ENCODE measurements at regions not wholly inside any gene's neighbourhood (a gene's known extent, or its start where the extent isn't known, plus 50 kb on each side); places are given as distances from the start of the nearest gene placed in this dataset.

DNA sequence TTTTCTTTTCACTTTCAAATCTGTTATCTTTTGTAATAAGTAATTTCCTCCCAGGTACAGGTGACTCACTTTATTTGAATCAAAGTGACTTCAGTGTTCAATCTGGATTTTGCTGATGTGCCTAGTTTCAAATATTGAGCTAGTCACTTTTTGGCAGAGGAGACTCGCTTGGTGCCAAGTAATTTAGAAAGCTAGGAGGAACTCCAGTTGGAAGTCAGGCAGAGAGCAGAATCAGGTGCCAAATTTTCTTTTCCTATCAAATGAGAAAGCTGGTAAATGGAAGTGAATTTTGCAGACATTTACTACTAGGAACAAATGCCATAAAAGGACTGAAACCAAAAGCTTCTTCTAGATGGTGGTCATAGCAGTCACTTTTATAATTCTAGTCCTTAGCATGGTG lies 656.0 kb upstream of the KIF2B start:
- intact Hi-C loops (cut with micrococcal nuclease; ENCODE audit: unreplicated experiment), result no loop called here
- no peaks in the 10 kb centered on the region for H3K36me3 ChIP-seq (ENCODE audit: control insufficient read depth, insufficient read depth, low read length)
- BruUV-seq (replicated peaks), result no TSS peak
- H3K27ac ChIP-seq (ENCODE audit: low read length), result no peak overlapping the region
- DNase-seq (ENCODE audit: low read depth, low spot score), result no peak
- peaks cover 4% of the 10 kb centered on the region; the same call in 1 of the 2 replicates for H3K9me3 ChIP-seq (ENCODE audit: control insufficient read depth, insufficient read depth, low read depth, low read length)
- TF ChIP-seq SIN3A (IDR thresholded peaks at IDR 0.05; ENCODE audit: borderline replicate concordance, insufficient read depth, low read depth, low read length) (no peak), POLR2AphosphoS5 (IDR thresholded peaks at IDR 0.05; ENCODE audit: low read depth, low read length) (no peak), TCF7L2 (IDR thresholded peaks at IDR 0.05; ENCODE audit: low read depth, low read length) (no peak)
- TF ChIP-seq, protein P1, sequence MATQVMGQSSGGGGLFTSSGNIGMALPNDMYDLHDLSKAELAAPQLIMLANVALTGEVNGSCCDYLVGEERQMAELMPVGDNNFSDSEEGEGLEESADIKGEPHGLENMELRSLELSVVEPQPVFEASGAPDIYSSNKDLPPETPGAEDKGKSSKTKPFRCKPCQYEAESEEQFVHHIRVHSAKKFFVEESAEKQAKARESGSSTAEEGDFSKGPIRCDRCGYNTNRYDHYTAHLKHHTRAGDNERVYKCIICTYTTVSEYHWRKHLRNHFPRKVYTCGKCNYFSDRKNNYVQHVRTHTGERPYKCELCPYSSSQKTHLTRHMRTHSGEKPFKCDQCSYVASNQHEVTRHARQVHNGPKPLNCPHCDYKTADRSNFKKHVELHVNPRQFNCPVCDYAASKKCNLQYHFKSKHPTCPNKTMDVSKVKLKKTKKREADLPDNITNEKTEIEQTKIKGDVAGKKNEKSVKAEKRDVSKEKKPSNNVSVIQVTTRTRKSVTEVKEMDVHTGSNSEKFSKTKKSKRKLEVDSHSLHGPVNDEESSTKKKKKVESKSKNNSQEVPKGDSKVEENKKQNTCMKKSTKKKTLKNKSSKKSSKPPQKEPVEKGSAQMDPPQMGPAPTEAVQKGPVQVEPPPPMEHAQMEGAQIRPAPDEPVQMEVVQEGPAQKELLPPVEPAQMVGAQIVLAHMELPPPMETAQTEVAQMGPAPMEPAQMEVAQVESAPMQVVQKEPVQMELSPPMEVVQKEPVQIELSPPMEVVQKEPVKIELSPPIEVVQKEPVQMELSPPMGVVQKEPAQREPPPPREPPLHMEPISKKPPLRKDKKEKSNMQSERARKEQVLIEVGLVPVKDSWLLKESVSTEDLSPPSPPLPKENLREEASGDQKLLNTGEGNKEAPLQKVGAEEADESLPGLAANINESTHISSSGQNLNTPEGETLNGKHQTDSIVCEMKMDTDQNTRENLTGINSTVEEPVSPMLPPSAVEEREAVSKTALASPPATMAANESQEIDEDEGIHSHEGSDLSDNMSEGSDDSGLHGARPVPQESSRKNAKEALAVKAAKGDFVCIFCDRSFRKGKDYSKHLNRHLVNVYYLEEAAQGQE (IDR thresholded peaks at IDR 0.05; ENCODE audit: insufficient read depth in 1 of 2, low read depth in 2 of 2, low read length in 1 of 2), result no peak
- TF ChIP-seq, protein P2, sequence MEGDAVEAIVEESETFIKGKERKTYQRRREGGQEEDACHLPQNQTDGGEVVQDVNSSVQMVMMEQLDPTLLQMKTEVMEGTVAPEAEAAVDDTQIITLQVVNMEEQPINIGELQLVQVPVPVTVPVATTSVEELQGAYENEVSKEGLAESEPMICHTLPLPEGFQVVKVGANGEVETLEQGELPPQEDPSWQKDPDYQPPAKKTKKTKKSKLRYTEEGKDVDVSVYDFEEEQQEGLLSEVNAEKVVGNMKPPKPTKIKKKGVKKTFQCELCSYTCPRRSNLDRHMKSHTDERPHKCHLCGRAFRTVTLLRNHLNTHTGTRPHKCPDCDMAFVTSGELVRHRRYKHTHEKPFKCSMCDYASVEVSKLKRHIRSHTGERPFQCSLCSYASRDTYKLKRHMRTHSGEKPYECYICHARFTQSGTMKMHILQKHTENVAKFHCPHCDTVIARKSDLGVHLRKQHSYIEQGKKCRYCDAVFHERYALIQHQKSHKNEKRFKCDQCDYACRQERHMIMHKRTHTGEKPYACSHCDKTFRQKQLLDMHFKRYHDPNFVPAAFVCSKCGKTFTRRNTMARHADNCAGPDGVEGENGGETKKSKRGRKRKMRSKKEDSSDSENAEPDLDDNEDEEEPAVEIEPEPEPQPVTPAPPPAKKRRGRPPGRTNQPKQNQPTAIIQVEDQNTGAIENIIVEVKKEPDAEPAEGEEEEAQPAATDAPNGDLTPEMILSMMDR (IDR thresholded peaks at IDR 0.05), result no peak
- no peak overlapping the region for H3K4me3 ChIP-seq (ENCODE audit: low read depth in 2 of 2, low read length in 2 of 2)
- no peaks in the 10 kb centered on the region for H3K4me1 ChIP-seq (ENCODE audit: control insufficient read depth, insufficient read depth, low read length)
- in situ Hi-C loops (cut with HindIII; ENCODE audit: low pct_unique_long_range_greater_than_20kb, low sequenced_read_pairs), result no loop called here
- no peaks in the 10 kb centered on the region for H3K27me3 ChIP-seq (ENCODE audit: control insufficient read depth, insufficient read depth, low read length)
- no peak for ATAC-seq
- ChIA-PET POLR2A (no interaction called here), CTCF (no interaction called here)

DNA sequence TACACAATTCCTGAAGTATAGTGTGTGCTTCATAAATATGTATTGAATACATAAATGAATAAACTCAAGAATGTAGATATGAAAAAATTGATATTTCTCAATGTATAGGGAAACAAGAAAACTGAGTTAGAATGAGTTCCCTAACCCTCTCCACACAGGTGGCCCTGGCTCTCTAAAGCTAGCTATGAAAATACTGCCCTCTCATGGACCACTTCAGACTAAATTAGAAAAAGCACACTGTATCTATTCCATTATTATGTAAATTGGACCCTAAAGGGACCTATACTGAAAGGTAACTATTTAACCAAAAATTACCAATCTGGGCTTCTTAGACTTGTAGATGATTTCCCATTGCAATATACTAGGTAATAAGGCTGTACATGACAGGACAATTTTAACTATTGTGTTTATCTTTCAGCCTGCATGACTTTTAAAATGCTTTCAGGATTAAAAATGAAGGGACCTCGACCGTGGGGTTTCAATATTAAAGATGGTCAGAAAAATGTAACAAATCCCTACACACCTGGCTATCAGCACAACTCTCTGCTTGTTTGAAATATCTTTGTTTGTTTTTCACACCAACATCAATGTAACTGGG lies 672.5 kb upstream of the KIF2B start:
- ChIA-PET POLR2A (no interaction called here), CTCF (no interaction called here)
- DNase-seq (ENCODE audit: low read depth, low spot score), result no peak
- Histone ChIP-seq H3K9me3 (ENCODE audit: control insufficient read depth, insufficient read depth, low read depth, low read length) (peaks cover 2% of the 10 kb centered on the region), H3K4me1 (ENCODE audit: control insufficient read depth, insufficient read depth, low read length) (no peaks in the 10 kb centered on the region), H3K4me3 (ENCODE audit: low read depth in 2 of 2, low read length in 2 of 2) (no peak overlapping the region), H3K27me3 (ENCODE audit: control insufficient read depth, insufficient read depth, low read length) (no peaks in the 10 kb centered on the region), H3K27ac (ENCODE audit: low read length) (no peak overlapping the region), H3K36me3 (ENCODE audit: control insufficient read depth, insufficient read depth, low read length) (no peaks in the 10 kb centered on the region)
- intact Hi-C loops (cut with micrococcal nuclease; ENCODE audit: unreplicated experiment) (no loop called here), in situ Hi-C loops (cut with HindIII; ENCODE audit: low pct_unique_long_range_greater_than_20kb, low sequenced_read_pairs) (no loop called here)
- BruUV-seq (replicated peaks), result no TSS peak
- TF ChIP-seq, protein P2 (IDR thresholded peaks at IDR 0.05), result peak; percentile 30; the same call in 1 of the 2 replicates
- TF ChIP-seq POLR2AphosphoS5 (IDR thresholded peaks at IDR 0.05; ENCODE audit: low read depth, low read length), result no peak
- no peak for ATAC-seq

Measured in Panc1 (cell line).